HEK293 (cell line): ENCODE measurements at regions not wholly inside any gene's neighbourhood (a gene's known extent, or its start where the extent isn't known, plus 50 kb on each side); places are given as distances from the start of the nearest gene placed in this dataset.
A peak's percentile ranks its signal among the peaks of the same experiment; 100 is the strongest.

Experiments used
- KLF10 ChIP-seq: fragments of 450-650 bp; IDR thresholded peaks from 2 replicates; pipeline ENCODE4 v1.5.1; 2018; ENCODE audit warnings: missing biosample characterization, mild to moderate bottlenecking, missing genetic modification characterization
- SP3 ChIP-seq: fragments of 450-650 bp; formaldehyde crosslinking; IDR thresholded peaks from 2 replicates; pipeline ENCODE4 v1.5.1; 2016; ENCODE audit warnings: missing biosample characterization, missing genetic modification characterization
- TRIM28 ChIP-seq: IDR thresholded peaks from 2 replicates; pipeline ENCODE4 v1.6.1; 2011; ENCODE audit warnings: low read length, control low read depth, borderline replicate concordance
- TSHZ1 ChIP-seq: fragments of 450-650 bp; formaldehyde crosslinking; IDR thresholded peaks from 2 replicates; pipeline ENCODE4 v1.5.1; 2016; ENCODE audit warnings: missing biosample characterization, missing genetic modification characterization, borderline replicate concordance
- ZBTB10 ChIP-seq: fragments of 450-650 bp; formaldehyde crosslinking; IDR thresholded peaks from 2 replicates; pipeline ENCODE4 v1.5.1; 2016; ENCODE audit warnings: missing biosample characterization, missing genetic modification characterization
- ZBTB26 ChIP-seq: fragments of 450-650 bp; formaldehyde crosslinking; optimal IDR thresholded peaks from 2 replicates; pipeline ENCODE3; 2016; ENCODE audit warnings: missing biosample characterization, mild to moderate bottlenecking, missing genetic modification characterization
- ZBTB6 ChIP-seq: fragments of 450-650 bp; formaldehyde crosslinking; IDR thresholded peaks from 2 replicates; pipeline ENCODE4 v1.5.1; 2017; ENCODE audit warnings: missing biosample characterization, missing genetic modification characterization
- ZBTB8A ChIP-seq: fragments of 450-650 bp; formaldehyde crosslinking; IDR thresholded peaks from 2 replicates; pipeline ENCODE4 v1.5.1; 2016; ENCODE audit warnings: missing biosample characterization, missing genetic modification characterization
- ZFP3 ChIP-seq: fragments of 450-650 bp; formaldehyde crosslinking; IDR thresholded peaks from 2 replicates; pipeline ENCODE4 v1.5.1; 2016; ENCODE audit warnings: low read depth, missing biosample characterization, missing genetic modification characterization
- ZNF114 ChIP-seq: fragments of 450-650 bp; formaldehyde crosslinking; IDR thresholded peaks from 2 replicates; pipeline ENCODE4 v1.5.0; 2017; ENCODE audit warnings: missing biosample characterization, missing genetic modification characterization
- ZNF16 ChIP-seq: fragments of 450-650 bp; formaldehyde crosslinking; IDR thresholded peaks from 2 replicates; pipeline ENCODE4 v1.5.1; 2016; ENCODE audit warnings: low read depth, missing biosample characterization, missing genetic modification characterization
- ZNF18 ChIP-seq: fragments of 450-650 bp; formaldehyde crosslinking; IDR thresholded peaks from 2 replicates; pipeline ENCODE4 v1.5.1; 2016; ENCODE audit warnings: missing biosample characterization, missing genetic modification characterization
- ZNF223 ChIP-seq: fragments of 450-650 bp; formaldehyde crosslinking; IDR thresholded peaks from 2 replicates; pipeline ENCODE4 v1.5.1; 2016; ENCODE audit warnings: missing biosample characterization, missing genetic modification characterization
- ZNF248 ChIP-seq: fragments of 450-650 bp; formaldehyde crosslinking; IDR thresholded peaks from 2 replicates; pipeline ENCODE4 v1.5.1; 2017; ENCODE audit warnings: missing biosample characterization, missing genetic modification characterization
- ZNF26 ChIP-seq: fragments of 450-650 bp; formaldehyde crosslinking; IDR thresholded peaks from 2 replicates; pipeline ENCODE4 v1.5.1; 2016; ENCODE audit warnings: missing biosample characterization, missing genetic modification characterization
- ZNF266 ChIP-seq: fragments of 450-650 bp; formaldehyde crosslinking; IDR thresholded peaks from 2 replicates; pipeline ENCODE4 v1.5.1; 2016; ENCODE audit warnings: missing biosample characterization, missing genetic modification characterization, low read depth
- ZNF404 ChIP-seq: fragments of 450-650 bp; formaldehyde crosslinking; IDR thresholded peaks from 2 replicates; pipeline ENCODE4 v1.5.1; 2017; ENCODE audit warnings: missing biosample characterization, missing genetic modification characterization
- ZNF423 ChIP-seq: fragments of 450-650 bp; formaldehyde crosslinking; IDR thresholded peaks from 2 replicates; pipeline ENCODE4 v1.5.1; 2016; ENCODE audit warnings: missing biosample characterization, missing genetic modification characterization
- ZNF530 ChIP-seq: fragments of 450-650 bp; formaldehyde crosslinking; IDR thresholded peaks from 2 replicates; pipeline ENCODE4 v1.5.1; 2016; ENCODE audit warnings: low read depth, missing biosample characterization, missing genetic modification characterization
- ZNF558 ChIP-seq: fragments of 450-650 bp; formaldehyde crosslinking; IDR thresholded peaks from 2 replicates; pipeline ENCODE4 v1.5.1; 2016; ENCODE audit warnings: missing biosample characterization, missing genetic modification characterization
- ZNF560 ChIP-seq: fragments of 450-650 bp; formaldehyde crosslinking; IDR thresholded peaks from 2 replicates; pipeline ENCODE4 v1.5.1; 2017; ENCODE audit warnings: missing biosample characterization, missing genetic modification characterization, borderline replicate concordance
- ZNF658 ChIP-seq: fragments of 450-650 bp; formaldehyde crosslinking; IDR thresholded peaks from 2 replicates; pipeline ENCODE4; 2016; ENCODE audit warnings: missing biosample characterization, missing genetic modification characterization
- ZNF664 ChIP-seq: fragments of 450-650 bp; formaldehyde crosslinking; IDR thresholded peaks from 2 replicates; pipeline ENCODE4 v1.5.1; 2016; ENCODE audit warnings: missing biosample characterization, missing genetic modification characterization
- ZNF785 ChIP-seq: fragments of 450-650 bp; formaldehyde crosslinking; IDR thresholded peaks from 2 replicates; pipeline ENCODE4 v1.5.1; 2016; ENCODE audit warnings: missing biosample characterization, missing genetic modification characterization
- ZNF792 ChIP-seq: fragments of 450-650 bp; formaldehyde crosslinking; IDR thresholded peaks from 2 replicates; pipeline ENCODE4 v1.5.1; 2016; ENCODE audit warnings: missing biosample characterization, missing genetic modification characterization
- ZSCAN4 ChIP-seq: fragments of 450-650 bp; formaldehyde crosslinking; IDR thresholded peaks from 2 replicates; pipeline ENCODE4 v1.5.1; 2017; ENCODE audit warnings: missing biosample characterization, missing genetic modification characterization
- ZXDB ChIP-seq: fragments of 450-650 bp; formaldehyde crosslinking; IDR thresholded peaks from 2 replicates; pipeline ENCODE4 v1.5.1; 2016; ENCODE audit warnings: missing biosample characterization, missing genetic modification characterization

GRCh38 chr5:139745800-139746690, 49.6 kb upstream of the PSD2 start (continued):
- TF ChIP-seq ZBTB10 (tag by site-specific recombination) (peak; percentile 91), TRIM28 (no peak), ZNF530 (tag by site-specific recombination) (no peak), ZNF658 (tag by site-specific recombination) (no peak), ZNF16 (tag by site-specific recombination) (no peak), ZNF558 (no peak), KLF10 (peak; percentile 84), SP3 (tag by site-specific recombination) (no peak; the same call in none of the 2 replicates), ZBTB8A (tag by site-specific recombination) (peak; percentile 100), ZNF792 (no peak), ZNF664 (no peak), ZNF18 (tag by site-specific recombination) (no peak; the same call in none of the 2 replicates), ZNF248 (tag by site-specific recombination) (no peak), ZNF266 (tag by site-specific recombination) (no peak), TSHZ1 (no peak), ZNF404 (tag by site-specific recombination) (no peak), ZNF423 (tag by site-specific recombination) (no peak), ZBTB26 (tag by site-specific recombination) (peak; percentile 78), ZXDB (tag by site-specific recombination) (peak; percentile 65), ZNF785 (tag by site-specific recombination) (no peak), ZSCAN4 (tag by site-specific recombination) (no peak), ZNF560 (no peak), ZNF114 (tag by site-specific recombination) (no peak), ZNF26 (tag by site-specific recombination) (no peak), ZFP3 (tag by site-specific recombination) (no peak), ZBTB6 (tag by site-specific recombination) (no peak), ZNF223 (no peak)
